ENCODE measurements at regions not wholly inside any gene's neighbourhood (a gene's known extent, or its start where the extent isn't known, plus 50 kb on each side); places are given as distances from the start of the nearest gene placed in this dataset.
A peak's percentile ranks its signal among the peaks of the same experiment; 100 is the strongest.

GRCh38 chr11:10913075-10913474 is 55.2 kb upstream of the ZBED5 start:
- no peak overlapping the region for H3K9ac ChIP-seq
- no peak overlapping the region for H3K4me2 ChIP-seq
- no peak for TF ChIP-seq EZH2 (IDR thresholded peaks at IDR 0.05)
- H4K20me1 ChIP-seq (ENCODE audit: low read depth), result no peaks in the 10 kb centered on the region
- H3K4me1 ChIP-seq, result no peaks in the 10 kb centered on the region
- peaks cover 2% of the 10 kb centered on the region for H3K27me3 Mint-ChIP-seq (ENCODE audit: insufficient read depth, low read depth)
- H3K9me3 ChIP-seq (ENCODE audit: low read depth), result no peaks in the 10 kb centered on the region
- no peaks in the 10 kb centered on the region for H3K79me2 ChIP-seq (ENCODE audit: low read depth)
- no peaks in the 10 kb centered on the region for H3K36me3 Mint-ChIP-seq
- H3K27ac ChIP-seq, result no peak overlapping the region
- H3K4me1 Mint-ChIP-seq, result peaks cover 8% of the 10 kb centered on the region
- no peak overlapping the region for H3K4me3 Mint-ChIP-seq
- H3K36me3 ChIP-seq, result no peaks in the 10 kb centered on the region
- H3F3A ChIP-seq (ENCODE audit: low read depth), result no peaks in the 10 kb centered on the region
- H3K27ac Mint-ChIP-seq, result no peak overlapping the region
- DNase-seq (ENCODE audit: low spot score), result no peak
- no peak overlapping the region for H2AFZ ChIP-seq (replicated peaks)
- no peak overlapping the region for H3K4me3 ChIP-seq
- H3K9me3 Mint-ChIP-seq, result peaks cover 9% of the 10 kb centered on the region
- H3K27me3 ChIP-seq, result no peaks in the 10 kb centered on the region

- peaks cover 8% of the 10 kb centered on the region for H3K4me1 Mint-ChIP-seq
- H3K27me3 ChIP-seq, result no peaks in the 10 kb centered on the region
- no peaks in the 10 kb centered on the region for H3F3A ChIP-seq (ENCODE audit: low read depth)
- peaks cover 6% of the 10 kb centered on the region for H3K9me3 Mint-ChIP-seq
- H3K4me3 Mint-ChIP-seq, result no peak overlapping the region
- no peak overlapping the region for H3K27ac Mint-ChIP-seq
- H3K36me3 ChIP-seq, result no peaks in the 10 kb centered on the region
- no peak overlapping the region for H3K4me2 ChIP-seq
- no peak for DNase-seq (ENCODE audit: low spot score)
- H3K9me3 ChIP-seq (ENCODE audit: low read depth), result no peaks in the 10 kb centered on the region
- H3K27ac ChIP-seq, result no peak overlapping the region
- peaks cover 2% of the 10 kb centered on the region for H3K27me3 Mint-ChIP-seq (ENCODE audit: insufficient read depth, low read depth)
- no peak overlapping the region for H3K4me3 ChIP-seq
- no peaks in the 10 kb centered on the region for H3K36me3 Mint-ChIP-seq
- no peak overlapping the region for H2AFZ ChIP-seq (replicated peaks)
- H3K9ac ChIP-seq, result no peak overlapping the region
- no peaks in the 10 kb centered on the region for H3K79me2 ChIP-seq (ENCODE audit: low read depth)
- H3K4me1 ChIP-seq, result no peaks in the 10 kb centered on the region
- no peaks in the 10 kb centered on the region for H4K20me1 ChIP-seq (ENCODE audit: low read depth)
- no peak for TF ChIP-seq EZH2 (IDR thresholded peaks at IDR 0.05)
- TF ChIP-seq CTCF (IDR thresholded peaks at IDR 0.05), result no peak
- no peak for TF ChIP-seq EZH2phosphoT487 (IDR thresholded peaks at IDR 0.05)
Observed at GRCh38 chr11:10911907-10912306, 54.1 kb upstream of the ZBED5 start.

GRCh38 chr11:10909141-10909883 is 51.5 kb upstream of the ZBED5 start:
- Histone ChIP-seq H3K36me3 (no peaks in the 10 kb centered on the region), H3K27me3 (no peaks in the 10 kb centered on the region), H3K9me3 (ENCODE audit: low read depth) (no peaks in the 10 kb centered on the region), H3K4me3 (no peak overlapping the region), H3K27ac (no peak overlapping the region), H3K4me2 (no peak overlapping the region), H3F3A (ENCODE audit: low read depth) (no peaks in the 10 kb centered on the region), H3K9ac (no peak overlapping the region), H2AFZ (replicated peaks) (peak overlapping the region; percentile 30), H3K79me2 (ENCODE audit: low read depth) (no peaks in the 10 kb centered on the region), H3K4me1 (no peaks in the 10 kb centered on the region), H4K20me1 (ENCODE audit: low read depth) (no peaks in the 10 kb centered on the region)
- Mint-ChIP-seq H3K36me3 (no peaks in the 10 kb centered on the region), H3K4me3 (no peak overlapping the region), H3K27me3 (ENCODE audit: insufficient read depth, low read depth) (peaks cover 3% of the 10 kb centered on the region), H3K4me1 (peaks cover 12% of the 10 kb centered on the region), H3K27ac (no peak overlapping the region), H3K9me3 (no peaks in the 10 kb centered on the region)
- DNase-seq (ENCODE audit: low spot score), result no peak
- TF ChIP-seq EZH2phosphoT487 (IDR thresholded peaks at IDR 0.05), result no peak
- TF ChIP-seq CTCF (IDR thresholded peaks at IDR 0.05), result no peak
- TF ChIP-seq EZH2 (IDR thresholded peaks at IDR 0.05), result no peak

- peaks cover 3% of the 10 kb centered on the region for H3K27me3 Mint-ChIP-seq (ENCODE audit: insufficient read depth, low read depth)
- no peak overlapping the region for H3K27ac Mint-ChIP-seq
- Histone ChIP-seq H3K4me2 (no peak overlapping the region), H3K79me2 (ENCODE audit: low read depth) (no peaks in the 10 kb centered on the region), H3K9ac (no peak overlapping the region), H3K27ac (no peak overlapping the region), H3K4me3 (no peak overlapping the region), H2AFZ (replicated peaks) (peak overlapping the region; percentile 30), H3K36me3 (no peaks in the 10 kb centered on the region), H4K20me1 (ENCODE audit: low read depth) (no peaks in the 10 kb centered on the region), H3K9me3 (ENCODE audit: low read depth) (no peaks in the 10 kb centered on the region), H3K27me3 (no peaks in the 10 kb centered on the region), H3F3A (ENCODE audit: low read depth) (no peaks in the 10 kb centered on the region), H3K4me1 (no peaks in the 10 kb centered on the region)
- no peaks in the 10 kb centered on the region for H3K36me3 Mint-ChIP-seq
- no peak for DNase-seq (ENCODE audit: low spot score)
- no peak overlapping the region for H3K4me3 Mint-ChIP-seq
- TF ChIP-seq EZH2 (IDR thresholded peaks at IDR 0.05) (no peak), EZH2phosphoT487 (IDR thresholded peaks at IDR 0.05) (no peak), CTCF (IDR thresholded peaks at IDR 0.05) (no peak)
- peaks cover 12% of the 10 kb centered on the region for H3K4me1 Mint-ChIP-seq
- no peaks in the 10 kb centered on the region for H3K9me3 Mint-ChIP-seq
Observed at GRCh38 chr11:10908215-10908951, 50.5 kb upstream of the ZBED5 start.
